ENCODE measurements at regions not wholly inside any gene's neighbourhood (a gene's known extent, or its start where the extent isn't known, plus 50 kb on each side); places are given as distances from the start of the nearest gene placed in this dataset.

DNA sequence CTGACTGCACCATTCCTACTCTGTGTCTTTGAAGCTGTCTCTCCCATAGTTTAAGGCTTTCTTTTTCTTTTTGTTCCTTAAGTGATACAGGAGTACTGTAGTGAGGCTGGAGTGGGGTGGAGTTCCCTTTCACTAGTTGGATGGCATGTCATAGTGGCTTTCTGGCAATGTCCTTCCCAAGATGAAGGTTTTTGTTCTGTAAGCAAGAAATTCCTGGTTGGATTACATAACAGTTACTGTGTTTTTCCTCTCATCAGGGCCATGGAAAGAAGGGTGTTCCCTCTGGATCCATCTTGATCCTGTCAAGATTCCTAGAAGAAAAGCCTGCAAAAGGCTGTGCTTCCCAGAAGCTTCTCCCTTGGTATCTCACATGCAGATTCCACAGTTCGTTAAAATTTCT is 84.2 kb downstream of the ACKR3 start:
- 0 out of 2 replicates have a peak, but pooled peaks cover under 1% of the 10 kb centered on the region for H3K4me1 Mint-ChIP-seq
- no peak for TF ChIP-seq ZNF532 (CRISPR knock-in tag; IDR thresholded peaks at IDR 0.05; ENCODE audit: borderline replicate concordance)
- DNase-seq (ENCODE audit: low spot score) (no peak), ATAC-seq (no peak)
- H3K27ac Mint-ChIP-seq: no peak overlapping the region
- H3K9me3 Mint-ChIP-seq: peaks cover 6% of the 10 kb centered on the region
- H3K27me3 Mint-ChIP-seq (ENCODE audit: low read depth): peaks cover 2% of the 10 kb centered on the region
- POLR2A ChIA-PET: no interaction called here
- CTCF ChIA-PET: no interaction called here
- no peaks in the 10 kb centered on the region for H3K36me3 Mint-ChIP-seq
- H3K4me3 Mint-ChIP-seq: no peak overlapping the region

GRCh38 chr2:236654496-236654895 is 84.9 kb downstream of the ACKR3 start:
- ChIA-PET POLR2A (no interaction called here), CTCF (no interaction called here)
- Mint-ChIP-seq H3K4me3 (no peak overlapping the region), H3K36me3 (no peaks in the 10 kb centered on the region), H3K9me3 (peaks cover 6% of the 10 kb centered on the region), H3K4me1 (peaks cover 7% of the 10 kb centered on the region; the same call in 1 of the 2 replicates), H3K27ac (no peak overlapping the region), H3K27me3 (ENCODE audit: low read depth) (peaks cover 2% of the 10 kb centered on the region)
- TF ChIP-seq ZMAT4 (CRISPR knock-in tag; IDR thresholded peaks at IDR 0.05) (no peak), E2F4 (CRISPR knock-in tag; IDR thresholded peaks at IDR 0.05; ENCODE audit: borderline replicate concordance, low read depth) (no peak), CREB1 (CRISPR knock-in tag; IDR thresholded peaks at IDR 0.05) (no peak), NFYB (CRISPR knock-in tag; conservative IDR thresholded peaks at IDR 0.05; ENCODE audit: low read depth) (no peak), RORB (CRISPR knock-in tag; IDR thresholded peaks at IDR 0.05) (no peak), ZNF232 (CRISPR knock-in tag; IDR thresholded peaks at IDR 0.05) (no peak), ZNF396 (CRISPR knock-in tag; IDR thresholded peaks at IDR 0.05; ENCODE audit: borderline replicate concordance) (no peak), ATF6 (CRISPR knock-in tag; IDR thresholded peaks at IDR 0.05) (no peak), GABPB1 (CRISPR knock-in tag; IDR thresholded peaks at IDR 0.05) (no peak), TP53 (CRISPR knock-in tag; IDR thresholded peaks at IDR 0.05) (no peak), GTF2I (CRISPR knock-in tag; conservative IDR thresholded peaks at IDR 0.05) (no peak), CREM (CRISPR knock-in tag; IDR thresholded peaks at IDR 0.05) (no peak), TEAD4 (CRISPR knock-in tag; IDR thresholded peaks at IDR 0.05) (no peak), ZNF425 (CRISPR knock-in tag; conservative IDR thresholded peaks at IDR 0.05) (no peak), FOXJ3 (CRISPR knock-in tag; IDR thresholded peaks at IDR 0.05; ENCODE audit: borderline replicate concordance) (no peak)
- TF ChIP-seq, protein P1, sequence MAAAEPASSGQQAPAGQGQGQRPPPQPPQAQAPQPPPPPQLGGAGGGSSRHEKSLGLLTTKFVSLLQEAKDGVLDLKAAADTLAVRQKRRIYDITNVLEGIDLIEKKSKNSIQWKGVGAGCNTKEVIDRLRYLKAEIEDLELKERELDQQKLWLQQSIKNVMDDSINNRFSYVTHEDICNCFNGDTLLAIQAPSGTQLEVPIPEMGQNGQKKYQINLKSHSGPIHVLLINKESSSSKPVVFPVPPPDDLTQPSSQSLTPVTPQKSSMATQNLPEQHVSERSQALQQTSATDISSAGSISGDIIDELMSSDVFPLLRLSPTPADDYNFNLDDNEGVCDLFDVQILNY (CRISPR knock-in tag; IDR thresholded peaks at IDR 0.05): no peak
- DNase-seq (ENCODE audit: low spot score) (no peak), ATAC-seq (no peak)
